ENCODE measurements at regions not wholly inside any gene's neighbourhood (a gene's known extent, or its start where the extent isn't known, plus 50 kb on each side); places are given as distances from the start of the nearest gene placed in this dataset.

DNA sequence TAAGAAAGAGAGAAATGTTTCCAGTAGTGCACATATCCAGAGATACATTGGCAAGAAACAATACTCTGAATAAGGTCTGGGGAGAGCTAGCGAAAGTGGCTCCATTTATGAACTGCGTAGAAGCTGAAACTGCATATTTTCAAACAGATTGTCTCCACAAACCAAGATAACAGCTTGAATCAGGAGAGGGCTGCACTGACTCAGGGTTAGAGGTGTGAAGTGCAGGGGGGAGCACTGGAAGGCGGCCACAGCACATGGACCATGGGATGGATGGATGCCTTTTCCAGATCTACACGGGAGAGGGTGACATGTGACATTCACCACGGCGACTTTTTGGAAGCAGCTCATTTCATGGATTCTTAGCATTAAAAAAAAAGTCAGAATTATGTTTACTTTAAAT is 729.4 kb downstream of the RNF144A start:
- H3K18ac ChIP-seq (ENCODE audit: insufficient read length, low read depth, low read length) = no peak overlapping the region
- H3K23ac ChIP-seq (ENCODE audit: insufficient read length, low read depth, low read length) = no peak overlapping the region
- no peaks in the 10 kb centered on the region for H3K27me3 ChIP-seq (ENCODE audit: insufficient read depth, low read length)
- H3K4me1 ChIP-seq (ENCODE audit: insufficient read depth, low read length) = no peaks in the 10 kb centered on the region
- Mint-ChIP-seq H3K36me3 (ENCODE audit: insufficient read depth in 1 of 3, low read depth in 3 of 3) (peaks cover 7 to 30% (median 16%) of the 10 kb centered on the region in 3 experiments), H3K27ac (no peak overlapping the region), H3K4me3 (no peak overlapping the region), H3K4me1 (no peaks in the 10 kb centered on the region), H3K9me3 (peaks cover 24 to 31% of the 10 kb centered on the region in 2 experiments), H3K27me3 (ENCODE audit: low read depth) (peaks cover under 1% of the 10 kb centered on the region)
- H2BK20ac ChIP-seq (ENCODE audit: low read depth, low read length, poor library complexity, severe bottlenecking) = no peak overlapping the region
- no peak overlapping the region for H2BK120ac ChIP-seq (ENCODE audit: low read depth, low read length, poor library complexity, severe bottlenecking)
- H2BK5ac ChIP-seq (ENCODE audit: insufficient read length, low read length) = no peak overlapping the region
- no peak overlapping the region for H3K4ac ChIP-seq (ENCODE audit: low read depth, low read length)
- TF ChIP-seq, protein P1, sequence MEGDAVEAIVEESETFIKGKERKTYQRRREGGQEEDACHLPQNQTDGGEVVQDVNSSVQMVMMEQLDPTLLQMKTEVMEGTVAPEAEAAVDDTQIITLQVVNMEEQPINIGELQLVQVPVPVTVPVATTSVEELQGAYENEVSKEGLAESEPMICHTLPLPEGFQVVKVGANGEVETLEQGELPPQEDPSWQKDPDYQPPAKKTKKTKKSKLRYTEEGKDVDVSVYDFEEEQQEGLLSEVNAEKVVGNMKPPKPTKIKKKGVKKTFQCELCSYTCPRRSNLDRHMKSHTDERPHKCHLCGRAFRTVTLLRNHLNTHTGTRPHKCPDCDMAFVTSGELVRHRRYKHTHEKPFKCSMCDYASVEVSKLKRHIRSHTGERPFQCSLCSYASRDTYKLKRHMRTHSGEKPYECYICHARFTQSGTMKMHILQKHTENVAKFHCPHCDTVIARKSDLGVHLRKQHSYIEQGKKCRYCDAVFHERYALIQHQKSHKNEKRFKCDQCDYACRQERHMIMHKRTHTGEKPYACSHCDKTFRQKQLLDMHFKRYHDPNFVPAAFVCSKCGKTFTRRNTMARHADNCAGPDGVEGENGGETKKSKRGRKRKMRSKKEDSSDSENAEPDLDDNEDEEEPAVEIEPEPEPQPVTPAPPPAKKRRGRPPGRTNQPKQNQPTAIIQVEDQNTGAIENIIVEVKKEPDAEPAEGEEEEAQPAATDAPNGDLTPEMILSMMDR (conservative IDR thresholded peaks at IDR 0.05) = no peak
- no peak overlapping the region for H2AK5ac ChIP-seq (ENCODE audit: insufficient read length, low read length)
- no peak overlapping the region for H2AFZ ChIP-seq (ENCODE audit: low read length)
- no peak overlapping the region for H4K8ac ChIP-seq (replicated peaks; ENCODE audit: insufficient read length, low read depth, low read length)
- H3K9ac ChIP-seq (ENCODE audit: extremely low read depth, insufficient read length, low read length) = no peak overlapping the region
- no peaks in the 10 kb centered on the region for H3K23me2 ChIP-seq (ENCODE audit: insufficient read length, low read depth, low read length, poor library complexity, severe bottlenecking)
- WGBS (ENCODE audit: extremely low coverage, insufficient read length, low lambda C conversion rate) = no CpG with 5 or more reads among the region's 6 CpGs
- H3T11ph ChIP-seq (ENCODE audit: low read length) = no peak overlapping the region
- H4K20me1 ChIP-seq (ENCODE audit: control insufficient read depth, insufficient read depth, insufficient read length) = no peaks in the 10 kb centered on the region
- H3K14ac ChIP-seq (ENCODE audit: insufficient read depth, low read length) = no peak overlapping the region
- H4K5ac ChIP-seq (ENCODE audit: insufficient read length, low read depth, low read length) = no peak overlapping the region
- DNase-seq = no peak
- H3K27ac ChIP-seq (ENCODE audit: insufficient read length, low read depth, low read length) = no peak overlapping the region
- no peak overlapping the region for H2BK15ac ChIP-seq (ENCODE audit: low read depth, low read length)
- H3K4me2 ChIP-seq (ENCODE audit: insufficient read depth, insufficient read length, low read length) = no peak overlapping the region
- no peak overlapping the region for H4K91ac ChIP-seq (ENCODE audit: insufficient read length, low read depth, low read length)
- H3K79me2 ChIP-seq (ENCODE audit: insufficient read depth, low read length) = no peaks in the 10 kb centered on the region
- no peak overlapping the region for H3K56ac ChIP-seq (ENCODE audit: insufficient read length, low read depth, low read length)
- peaks cover 3% of the 10 kb centered on the region for H3K9me3 ChIP-seq (ENCODE audit: control insufficient read depth, low read depth, low read length)
- H3K79me1 ChIP-seq (ENCODE audit: insufficient read depth, low read depth, low read length, poor library complexity, severe bottlenecking) = no peaks in the 10 kb centered on the region
- H2BK12ac ChIP-seq (ENCODE audit: insufficient read length, low read depth, low read length) = no peak overlapping the region

Data from H9 (cell line).